Activated CD8-positive, alpha-beta T cell treated with anti-CD3 and anti-CD28 coated beads for 36 hours (primary cell): ENCODE measurements at regions not wholly inside any gene's neighbourhood (a gene's known extent, or its start where the extent isn't known, plus 50 kb on each side); places are given as distances from the start of the nearest gene placed in this dataset.

Source experiments
- ATAC-seq: fragments of 200-7000 bp; cut with Tn5 transposase; one replicate; pipeline ENCODE4 v1.10.0; 2021; ENCODE audit warnings: mild to moderate bottlenecking, moderate library complexity
- CTCF ChIA-PET: fragments of 350-600 bp; sonication (Branson Sonifier 250); formaldehyde crosslinking; loops from one replicate; lab custom pipeline; 2021; ENCODE audit warnings: antibody characterized with exemption; lab: Charles Lee
- POLR2A ChIA-PET: fragments of 350-600 bp; sonication (Branson Sonifier 250); formaldehyde crosslinking; loops from one replicate; lab custom pipeline; 2021; ENCODE audit warnings: antibody characterized with exemption; lab: Charles Lee
- DNase-seq: peaks from one replicate; pipeline ENCODE4 v3.0.0-alpha.2; 2020
- H3K27ac Mint-ChIP-seq: one replicate; pipeline ENCODE4 v1.8.0; 2021; ENCODE audit warnings: mild to moderate bottlenecking, mixed read lengths
- H3K27me3 Mint-ChIP-seq: one replicate; pipeline ENCODE4 v1.8.0; 2021; ENCODE audit warnings: mixed read lengths
- H3K36me3 Mint-ChIP-seq: one replicate; pipeline ENCODE4 v1.8.0; 2021; ENCODE audit warnings: low read depth, mixed read lengths
- H3K4me1 Mint-ChIP-seq: one replicate; pipeline ENCODE4 v1.8.0; 2021; ENCODE audit warnings: low read depth, mixed read lengths
- H3K4me3 Mint-ChIP-seq: one replicate; pipeline ENCODE4 v1.8.0; 2021; ENCODE audit warnings: mild to moderate bottlenecking, moderate library complexity, mixed read lengths
- H3K9me3 Mint-ChIP-seq: one replicate; pipeline ENCODE4 v1.8.0; 2021; ENCODE audit warnings: mixed read lengths
- intact Hi-C: fragments of 100-400 bp; cut with micrococcal nuclease; formaldehyde crosslinking; loops from one replicate; pipeline ENCODE4 v1.10.0; 2022
- TF ChIP-seq, protein P1 (sequence below): fragments of 200-600 bp; IDR thresholded peaks from one replicate; pipeline ENCODE4 v1.8.0; 2022; ENCODE audit warnings: antibody characterized with exemption, mild to moderate bottlenecking

DNA sequence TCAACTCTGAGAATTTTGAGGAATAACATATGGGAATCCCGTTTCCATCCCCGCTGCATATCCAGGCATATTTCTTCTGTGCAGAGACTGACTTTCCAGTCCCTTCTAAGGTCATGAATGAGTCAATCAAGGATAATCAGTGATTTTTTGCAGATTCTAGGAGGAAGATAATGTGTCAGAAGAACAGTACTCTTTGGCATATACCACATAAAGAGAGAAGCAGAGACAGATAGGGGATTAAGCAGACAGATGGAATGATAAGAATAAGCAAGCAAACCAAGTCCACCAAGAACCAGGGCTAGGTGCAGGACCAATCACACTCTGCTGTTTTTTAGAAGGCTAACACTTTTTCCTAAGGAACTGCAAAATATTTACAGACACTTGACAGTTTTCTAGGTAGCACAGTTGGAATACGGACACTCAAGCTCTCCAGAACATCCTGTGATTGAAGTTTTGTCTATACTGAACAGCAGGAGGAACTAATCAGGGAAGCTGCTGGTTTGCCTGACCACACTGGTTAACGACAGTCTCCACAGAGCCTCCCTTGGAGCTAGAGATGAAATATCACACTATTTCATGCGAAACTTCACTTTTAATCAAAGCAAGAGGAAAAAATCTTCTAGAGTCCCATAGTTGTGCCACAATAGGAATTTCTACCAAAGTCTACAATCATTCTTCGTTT is 450.0 kb upstream of the KCNMB2 start:
- no peaks in the 10 kb centered on the region for H3K36me3 Mint-ChIP-seq
- TF ChIP-seq, protein P1, sequence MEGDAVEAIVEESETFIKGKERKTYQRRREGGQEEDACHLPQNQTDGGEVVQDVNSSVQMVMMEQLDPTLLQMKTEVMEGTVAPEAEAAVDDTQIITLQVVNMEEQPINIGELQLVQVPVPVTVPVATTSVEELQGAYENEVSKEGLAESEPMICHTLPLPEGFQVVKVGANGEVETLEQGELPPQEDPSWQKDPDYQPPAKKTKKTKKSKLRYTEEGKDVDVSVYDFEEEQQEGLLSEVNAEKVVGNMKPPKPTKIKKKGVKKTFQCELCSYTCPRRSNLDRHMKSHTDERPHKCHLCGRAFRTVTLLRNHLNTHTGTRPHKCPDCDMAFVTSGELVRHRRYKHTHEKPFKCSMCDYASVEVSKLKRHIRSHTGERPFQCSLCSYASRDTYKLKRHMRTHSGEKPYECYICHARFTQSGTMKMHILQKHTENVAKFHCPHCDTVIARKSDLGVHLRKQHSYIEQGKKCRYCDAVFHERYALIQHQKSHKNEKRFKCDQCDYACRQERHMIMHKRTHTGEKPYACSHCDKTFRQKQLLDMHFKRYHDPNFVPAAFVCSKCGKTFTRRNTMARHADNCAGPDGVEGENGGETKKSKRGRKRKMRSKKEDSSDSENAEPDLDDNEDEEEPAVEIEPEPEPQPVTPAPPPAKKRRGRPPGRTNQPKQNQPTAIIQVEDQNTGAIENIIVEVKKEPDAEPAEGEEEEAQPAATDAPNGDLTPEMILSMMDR: no peak
- no peak for ATAC-seq
- no peak overlapping the region for H3K27ac Mint-ChIP-seq
- no peaks in the 10 kb centered on the region for H3K9me3 Mint-ChIP-seq
- intact Hi-C loops: no loop called here
- no peak for DNase-seq
- peaks cover 30% of the 10 kb centered on the region for H3K4me1 Mint-ChIP-seq
- H3K4me3 Mint-ChIP-seq: no peak overlapping the region
- H3K27me3 Mint-ChIP-seq: peaks cover 1% of the 10 kb centered on the region
- POLR2A ChIA-PET: no interaction called here
- CTCF ChIA-PET: no interaction called here

DNA sequence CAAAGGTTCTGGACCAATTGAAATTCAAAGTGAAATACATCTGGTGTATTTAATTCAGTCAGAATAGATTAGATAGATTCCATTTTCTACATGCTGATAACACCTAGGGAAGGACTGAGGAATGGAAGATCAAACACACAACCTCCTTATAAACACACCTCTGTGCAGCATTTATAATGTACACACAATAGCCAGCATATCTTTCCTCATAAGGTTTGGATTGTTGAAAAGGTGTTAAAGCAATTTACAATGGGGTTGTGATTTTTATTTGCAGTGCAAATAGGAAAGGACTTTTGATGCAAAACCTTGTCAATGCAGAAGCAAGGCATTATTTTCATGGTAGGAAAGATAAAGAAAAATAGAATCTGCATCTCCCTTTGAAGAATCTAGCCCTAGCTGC is 448.9 kb upstream of the KCNMB2 start:
- Mint-ChIP-seq H3K27ac (no peak overlapping the region), H3K4me3 (no peak overlapping the region), H3K4me1 (peaks cover 30% of the 10 kb centered on the region), H3K27me3 (peaks cover 1% of the 10 kb centered on the region), H3K9me3 (peaks cover 1% of the 10 kb centered on the region), H3K36me3 (no peaks in the 10 kb centered on the region)
- TF ChIP-seq, protein P1: no peak
- ChIA-PET POLR2A (no interaction called here), CTCF (no interaction called here)
- no peak for ATAC-seq
- no peak for DNase-seq
- intact Hi-C loops: no loop called here

DNA sequence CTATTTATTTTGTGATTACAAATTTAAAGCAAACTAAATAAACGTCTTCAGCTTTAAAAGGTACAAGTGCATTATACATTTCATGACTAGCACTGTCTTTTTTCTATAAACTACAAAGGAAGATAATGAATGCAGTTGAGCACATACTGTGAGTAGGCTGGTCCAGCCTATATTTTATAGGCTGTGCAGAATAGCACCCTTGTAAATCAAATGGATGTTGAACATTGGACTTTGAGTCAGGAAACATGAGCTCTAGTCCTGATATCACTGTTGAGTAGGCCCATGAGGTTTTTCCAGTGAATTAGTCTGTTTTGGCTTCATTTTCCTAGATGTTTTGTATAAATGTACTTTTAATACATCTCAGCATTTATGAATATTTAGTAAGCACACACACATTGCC is 447.3 kb upstream of the KCNMB2 start:
- intact Hi-C loops: no loop called here
- TF ChIP-seq, protein P1: no peak
- ATAC-seq: no peak
- ChIA-PET CTCF (interaction anchor here (1.3 kb wide), 1 partner anchor 10 kb away, joined by 3 read pairs; no protein-coding TSS in a partner anchor), POLR2A (no interaction called here)
- peaks cover 14% of the 10 kb centered on the region for H3K9me3 Mint-ChIP-seq
- no peak for DNase-seq
- H3K36me3 Mint-ChIP-seq: no peaks in the 10 kb centered on the region
- peaks cover 24% of the 10 kb centered on the region for H3K4me1 Mint-ChIP-seq
- H3K27me3 Mint-ChIP-seq: peaks cover 1% of the 10 kb centered on the region
- H3K4me3 Mint-ChIP-seq: no peak overlapping the region
- H3K27ac Mint-ChIP-seq: no peak overlapping the region

DNA sequence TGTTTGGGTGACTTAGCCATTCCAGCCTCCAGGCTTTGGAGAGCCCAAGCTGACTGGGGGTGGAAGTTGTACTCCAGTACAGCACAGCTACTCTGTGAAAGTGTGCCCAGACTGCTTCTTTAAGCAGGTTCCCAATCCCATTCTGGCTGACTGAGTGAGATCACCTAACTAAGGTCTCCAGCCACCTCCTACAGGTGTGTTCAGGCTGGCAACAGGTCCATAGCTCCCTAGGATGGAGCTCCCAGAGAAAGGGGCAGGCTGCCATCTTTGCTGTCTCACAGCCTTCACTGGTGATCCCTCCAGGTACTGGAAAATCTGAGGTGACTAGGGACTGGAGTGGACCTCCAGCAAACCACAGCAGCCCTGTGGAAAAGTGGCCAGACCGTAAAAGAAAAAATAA is 445.3 kb upstream of the KCNMB2 start:
- Mint-ChIP-seq H3K4me1 (peaks cover 6% of the 10 kb centered on the region), H3K9me3 (peaks cover 21% of the 10 kb centered on the region), H3K36me3 (no peaks in the 10 kb centered on the region), H3K4me3 (no peak overlapping the region), H3K27ac (no peak overlapping the region), H3K27me3 (peaks cover 1% of the 10 kb centered on the region)
- ATAC-seq: no peak
- intact Hi-C loops: no loop called here
- TF ChIP-seq, protein P1: no peak
- ChIA-PET POLR2A (interaction anchor here (0.7 kb wide), 1 partner anchor 183 kb away, joined by 3 read pairs; no protein-coding TSS in a partner anchor), CTCF (no interaction called here)
- DNase-seq: no peak

DNA sequence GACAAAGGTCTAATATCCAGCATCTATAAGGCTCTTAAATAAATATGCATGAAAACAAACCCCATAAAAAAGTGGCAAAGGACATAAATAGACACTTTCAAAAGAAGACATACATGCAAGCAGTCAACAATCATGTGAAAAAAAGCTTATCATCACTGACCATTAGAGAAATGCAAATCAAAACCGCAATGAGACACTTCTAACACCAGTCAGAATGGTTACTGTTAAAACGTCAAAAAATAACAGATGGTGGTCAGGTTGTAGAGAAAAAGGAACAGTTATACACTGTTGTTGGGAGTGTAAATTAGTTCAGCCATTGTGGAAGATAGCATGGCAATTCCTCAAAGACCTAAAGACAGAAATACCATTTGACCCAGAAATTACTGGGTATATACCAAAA is 440.7 kb upstream of the KCNMB2 start:
- DNase-seq (no peak), ATAC-seq (no peak)
- Mint-ChIP-seq H3K27ac (no peak overlapping the region), H3K4me1 (no peaks in the 10 kb centered on the region), H3K9me3 (peaks cover 21% of the 10 kb centered on the region), H3K27me3 (no peaks in the 10 kb centered on the region), H3K4me3 (no peak overlapping the region), H3K36me3 (no peaks in the 10 kb centered on the region)
- intact Hi-C loops: no loop called here
- POLR2A ChIA-PET: no interaction called here
- TF ChIP-seq, protein P1: no peak
- CTCF ChIA-PET: no interaction called here
